ENCODE measurements at regions not wholly inside any gene's neighbourhood (a gene's known extent, or its start where the extent isn't known, plus 50 kb on each side); places are given as distances from the start of the nearest gene placed in this dataset.

DNA sequence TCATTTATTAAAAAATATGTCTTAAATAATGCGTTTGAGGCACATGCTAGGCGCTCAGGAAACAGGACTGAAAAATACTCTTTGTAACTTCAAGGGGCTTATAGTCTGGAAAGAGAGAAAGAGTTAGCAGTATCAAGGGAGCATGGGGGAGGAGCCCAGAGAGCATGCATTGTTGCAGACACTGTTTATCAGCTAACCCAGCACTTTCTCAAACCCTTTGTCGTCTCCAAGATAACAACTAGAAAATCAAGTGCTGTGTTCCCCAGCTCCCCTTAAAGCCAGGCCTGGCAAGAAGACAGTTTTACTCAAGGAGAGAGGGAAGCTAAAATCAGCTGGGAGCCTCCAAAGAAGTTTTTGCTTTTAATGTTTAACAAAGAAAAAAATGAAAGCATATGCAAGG is 98.4 kb downstream of the PERP start:
- no peak for DNase-seq (ENCODE audit: low spot score)
- TF ChIP-seq, protein P1, sequence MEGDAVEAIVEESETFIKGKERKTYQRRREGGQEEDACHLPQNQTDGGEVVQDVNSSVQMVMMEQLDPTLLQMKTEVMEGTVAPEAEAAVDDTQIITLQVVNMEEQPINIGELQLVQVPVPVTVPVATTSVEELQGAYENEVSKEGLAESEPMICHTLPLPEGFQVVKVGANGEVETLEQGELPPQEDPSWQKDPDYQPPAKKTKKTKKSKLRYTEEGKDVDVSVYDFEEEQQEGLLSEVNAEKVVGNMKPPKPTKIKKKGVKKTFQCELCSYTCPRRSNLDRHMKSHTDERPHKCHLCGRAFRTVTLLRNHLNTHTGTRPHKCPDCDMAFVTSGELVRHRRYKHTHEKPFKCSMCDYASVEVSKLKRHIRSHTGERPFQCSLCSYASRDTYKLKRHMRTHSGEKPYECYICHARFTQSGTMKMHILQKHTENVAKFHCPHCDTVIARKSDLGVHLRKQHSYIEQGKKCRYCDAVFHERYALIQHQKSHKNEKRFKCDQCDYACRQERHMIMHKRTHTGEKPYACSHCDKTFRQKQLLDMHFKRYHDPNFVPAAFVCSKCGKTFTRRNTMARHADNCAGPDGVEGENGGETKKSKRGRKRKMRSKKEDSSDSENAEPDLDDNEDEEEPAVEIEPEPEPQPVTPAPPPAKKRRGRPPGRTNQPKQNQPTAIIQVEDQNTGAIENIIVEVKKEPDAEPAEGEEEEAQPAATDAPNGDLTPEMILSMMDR (IDR thresholded peaks at IDR 0.05; ENCODE audit: extremely low read depth, insufficient read depth, missing control alignments), result no peak
- in situ Hi-C loops (cut with MboI; ENCODE audit: low pct_unique_long_range_greater_than_20kb, low sequenced_read_pairs, unreplicated experiment), result no loop called here

DNA sequence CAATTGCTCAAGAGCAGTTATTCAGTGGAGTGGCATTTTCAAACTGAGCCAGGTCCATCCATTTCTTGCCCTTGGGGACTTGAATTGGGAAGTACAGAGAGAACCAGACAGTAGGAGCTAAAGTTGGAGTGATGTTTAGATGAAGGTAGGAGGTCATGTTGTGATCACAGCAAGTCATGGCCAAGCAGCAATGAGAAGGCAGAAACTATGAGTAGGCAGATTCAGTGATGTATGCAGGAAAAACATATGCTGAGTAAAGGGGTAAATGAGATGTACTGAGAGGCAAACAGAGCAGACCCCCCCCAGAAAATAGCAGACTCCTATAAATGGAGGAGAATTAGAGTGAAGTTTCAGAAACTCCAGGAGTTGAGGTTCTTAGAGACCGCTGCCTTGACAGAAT is 95.8 kb downstream of the PERP start:
- in situ Hi-C loops (cut with MboI; ENCODE audit: low pct_unique_long_range_greater_than_20kb, low sequenced_read_pairs, unreplicated experiment), result no loop called here
- no peak for DNase-seq (ENCODE audit: low spot score)
- TF ChIP-seq, protein P1 (IDR thresholded peaks at IDR 0.05; ENCODE audit: extremely low read depth, insufficient read depth, missing control alignments), result no peak

DNA sequence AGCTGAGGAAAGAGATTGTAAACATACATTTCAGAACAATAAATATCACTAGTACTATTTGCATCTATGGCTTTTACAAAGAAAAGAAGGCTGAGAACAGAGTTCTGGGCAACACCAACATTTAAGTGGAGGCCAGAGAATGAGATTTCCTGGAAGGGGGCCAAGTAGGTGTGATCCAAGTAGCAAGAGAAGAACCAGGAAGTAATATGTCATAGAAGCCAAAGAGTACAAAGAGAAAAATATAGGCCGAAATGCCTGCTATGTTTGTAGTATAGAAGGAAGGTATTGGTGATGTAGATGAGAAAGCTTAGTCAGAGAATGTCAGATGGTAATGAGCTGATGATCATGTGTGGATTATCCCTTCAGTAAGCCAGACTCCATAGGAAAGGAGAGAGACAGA is 94.5 kb downstream of the PERP start:
- in situ Hi-C loops (cut with MboI; ENCODE audit: low pct_unique_long_range_greater_than_20kb, low sequenced_read_pairs, unreplicated experiment), result no loop called here
- DNase-seq (ENCODE audit: low spot score), result no peak
- TF ChIP-seq, protein P1 (IDR thresholded peaks at IDR 0.05; ENCODE audit: extremely low read depth, insufficient read depth, missing control alignments), result no peak

DNA sequence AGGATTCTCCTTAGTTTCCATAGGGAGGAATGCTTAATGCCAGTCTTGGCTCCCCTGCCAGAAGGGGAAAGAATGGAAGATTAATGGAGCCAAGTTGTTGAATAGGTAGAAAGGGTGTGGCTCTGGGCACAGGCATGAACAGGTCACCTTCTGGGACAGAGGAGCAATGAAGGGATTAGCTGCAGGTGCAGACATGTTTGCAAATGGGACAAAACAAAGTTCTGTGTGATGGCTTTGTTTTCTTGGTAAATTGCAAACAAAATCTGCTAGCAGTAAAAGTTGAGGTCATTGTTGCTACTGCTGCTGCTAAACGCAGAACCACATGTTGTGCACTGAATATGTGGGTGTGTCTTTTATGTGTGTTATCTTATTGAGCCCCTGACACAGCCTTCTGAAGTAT is 93.3 kb downstream of the PERP start:
- DNase-seq (ENCODE audit: low spot score), result no peak
- TF ChIP-seq, protein P1 (IDR thresholded peaks at IDR 0.05; ENCODE audit: extremely low read depth, insufficient read depth, missing control alignments), result no peak
- in situ Hi-C loops (cut with MboI; ENCODE audit: low pct_unique_long_range_greater_than_20kb, low sequenced_read_pairs, unreplicated experiment), result no loop called here

DNA sequence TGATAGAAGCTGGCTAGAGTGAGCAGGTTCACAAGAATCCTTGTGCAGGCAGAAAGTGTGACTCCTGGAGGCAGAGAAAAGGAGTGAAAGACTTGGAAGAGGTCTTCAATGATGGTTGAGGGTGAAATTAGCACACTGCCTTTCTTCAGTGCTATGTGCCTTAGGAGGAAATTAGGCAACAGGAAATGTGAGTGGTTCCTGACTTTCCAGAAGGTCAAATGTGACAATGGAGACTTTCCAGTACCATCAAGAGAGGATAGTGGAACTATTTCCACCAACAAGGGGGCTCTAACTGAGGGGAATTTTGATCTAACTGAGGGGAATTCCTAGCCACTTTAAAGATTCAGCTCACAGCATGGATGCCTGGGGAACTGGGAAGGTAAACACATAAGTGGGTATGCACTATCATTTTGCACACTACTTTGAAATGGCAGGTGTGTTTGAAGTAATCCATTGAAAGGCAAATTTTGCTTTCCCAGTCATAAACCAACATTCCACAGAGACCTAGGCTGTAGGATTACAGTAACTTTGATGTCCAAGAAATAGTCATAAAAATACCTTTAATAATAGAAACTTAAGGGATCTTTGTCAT is 90.0 kb downstream of the PERP start:
- in situ Hi-C loops (cut with MboI; ENCODE audit: low pct_unique_long_range_greater_than_20kb, low sequenced_read_pairs, unreplicated experiment), result no loop called here
- DNase-seq (ENCODE audit: low spot score), result no peak
- TF ChIP-seq, protein P1 (IDR thresholded peaks at IDR 0.05; ENCODE audit: extremely low read depth, insufficient read depth, missing control alignments), result no peak

DNA sequence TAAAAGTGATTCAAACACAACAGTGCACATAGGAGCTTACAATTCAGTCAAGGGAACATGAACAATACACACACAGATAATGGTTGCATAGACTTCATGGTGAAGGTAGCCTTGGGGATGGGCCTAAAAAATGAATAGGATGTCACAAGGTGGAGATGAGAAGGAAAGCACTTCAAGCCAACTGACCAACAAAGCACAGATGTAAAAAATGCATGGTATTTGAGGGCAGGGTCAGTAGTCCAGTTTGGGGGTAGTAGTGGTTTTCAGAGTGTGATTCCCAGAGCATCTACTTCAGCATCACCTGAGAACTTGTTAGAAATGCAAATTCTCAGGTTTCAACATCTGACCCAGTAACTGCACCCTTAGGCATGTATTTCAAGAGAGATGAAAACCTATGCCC is 88.9 kb downstream of the PERP start:
- TF ChIP-seq, protein P1 (IDR thresholded peaks at IDR 0.05; ENCODE audit: extremely low read depth, insufficient read depth, missing control alignments), result no peak
- no peak for DNase-seq (ENCODE audit: low spot score)
- in situ Hi-C loops (cut with MboI; ENCODE audit: low pct_unique_long_range_greater_than_20kb, low sequenced_read_pairs, unreplicated experiment), result no loop called here
